HG02852 (cell line): ENCODE measurements at regions not wholly inside any gene's neighbourhood (a gene's known extent, or its start where the extent isn't known, plus 50 kb on each side); places are given as distances from the start of the nearest gene placed in this dataset.

Source experiments
- ATAC-seq: cut with Tn5 transposase; IDR thresholded peaks from one replicate; pipeline ENCODE4 v1.9.1; 2021; ENCODE audit warnings: mild to moderate bottlenecking, moderate library complexity; ENCODE audit not compliant: unreplicated experiment

- no peak for ATAC-seq
Measured at GRCh38 chr20:24738058-24738775, 210.9 kb upstream of the CST7 start.

- ATAC-seq = peak; percentile 68
Measured at GRCh38 chr20:24738981-24739633, 210.0 kb upstream of the CST7 start.

GRCh38 chr20:24739746-24740145 is 209.3 kb upstream of the CST7 start:
- no peak for ATAC-seq

- no peak for ATAC-seq
Measured at GRCh38 chr20:24741493-24742072, 207.5 kb upstream of the CST7 start.

DNA sequence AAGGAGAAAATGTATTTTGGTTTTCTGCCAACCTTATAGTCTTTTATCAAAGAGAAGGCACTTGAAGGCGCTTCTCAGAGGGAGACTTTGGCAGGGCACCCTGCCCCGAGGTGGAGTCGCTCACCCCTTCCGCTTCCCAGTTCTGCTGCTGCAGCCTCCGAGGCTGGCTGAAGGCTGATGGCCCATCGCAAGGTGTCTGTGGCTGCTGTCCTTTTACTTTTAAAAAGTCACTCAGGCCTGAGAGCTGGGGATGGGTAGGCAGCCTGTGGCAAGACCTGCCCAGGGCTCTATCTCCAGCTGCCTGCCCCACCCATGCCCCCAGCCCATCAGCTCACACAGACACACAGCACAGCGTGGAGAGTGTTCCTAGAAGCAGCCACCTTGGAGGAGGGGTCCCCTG is 206.6 kb upstream of the CST7 start:
- ATAC-seq = no peak

DNA sequence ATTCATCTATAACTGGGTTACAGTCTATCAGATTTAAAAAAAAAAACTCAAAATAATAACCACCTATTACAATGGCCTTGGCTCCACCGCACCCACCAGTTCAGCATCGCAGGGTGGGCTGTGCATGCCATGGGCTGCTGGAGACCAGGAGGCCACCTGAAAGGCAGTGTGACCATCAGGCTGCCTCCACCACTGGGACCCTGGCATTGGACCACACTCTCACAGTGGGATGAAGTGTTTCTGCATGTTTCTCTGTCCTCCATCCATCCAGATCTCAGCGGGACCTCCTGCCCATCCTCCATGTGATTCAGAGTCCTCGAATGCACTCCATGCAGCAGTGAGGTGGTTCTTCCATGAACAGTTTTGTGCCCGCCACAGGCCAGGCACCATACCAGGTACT is 206.1 kb upstream of the CST7 start:
- ATAC-seq = no peak

- no peak for ATAC-seq
Measured at GRCh38 chr20:24743641-24744040, 205.4 kb upstream of the CST7 start.

- ATAC-seq = no peak
Measured at GRCh38 chr20:24744747-24745146, 204.3 kb upstream of the CST7 start.

DNA sequence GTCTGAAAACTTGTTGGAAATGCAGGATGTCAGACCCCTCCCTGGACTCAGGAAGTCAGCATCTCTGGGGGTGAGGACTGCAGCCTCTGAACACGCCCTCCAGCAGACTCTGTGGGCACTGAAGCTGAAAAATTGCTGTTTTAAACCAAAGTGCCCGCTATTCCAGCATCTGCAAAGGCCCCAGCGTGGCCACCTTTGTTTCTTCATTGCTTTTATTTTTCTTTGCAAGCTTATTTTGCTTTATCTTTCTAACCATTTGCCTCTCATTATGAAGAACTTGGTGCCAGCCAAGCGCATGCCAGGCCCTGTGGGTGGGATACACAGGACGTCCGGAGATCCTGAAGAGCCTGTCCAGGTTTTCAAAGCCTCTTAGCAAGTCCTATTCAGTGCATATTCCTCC is 203.9 kb upstream of the CST7 start:
- ATAC-seq = no peak

DNA sequence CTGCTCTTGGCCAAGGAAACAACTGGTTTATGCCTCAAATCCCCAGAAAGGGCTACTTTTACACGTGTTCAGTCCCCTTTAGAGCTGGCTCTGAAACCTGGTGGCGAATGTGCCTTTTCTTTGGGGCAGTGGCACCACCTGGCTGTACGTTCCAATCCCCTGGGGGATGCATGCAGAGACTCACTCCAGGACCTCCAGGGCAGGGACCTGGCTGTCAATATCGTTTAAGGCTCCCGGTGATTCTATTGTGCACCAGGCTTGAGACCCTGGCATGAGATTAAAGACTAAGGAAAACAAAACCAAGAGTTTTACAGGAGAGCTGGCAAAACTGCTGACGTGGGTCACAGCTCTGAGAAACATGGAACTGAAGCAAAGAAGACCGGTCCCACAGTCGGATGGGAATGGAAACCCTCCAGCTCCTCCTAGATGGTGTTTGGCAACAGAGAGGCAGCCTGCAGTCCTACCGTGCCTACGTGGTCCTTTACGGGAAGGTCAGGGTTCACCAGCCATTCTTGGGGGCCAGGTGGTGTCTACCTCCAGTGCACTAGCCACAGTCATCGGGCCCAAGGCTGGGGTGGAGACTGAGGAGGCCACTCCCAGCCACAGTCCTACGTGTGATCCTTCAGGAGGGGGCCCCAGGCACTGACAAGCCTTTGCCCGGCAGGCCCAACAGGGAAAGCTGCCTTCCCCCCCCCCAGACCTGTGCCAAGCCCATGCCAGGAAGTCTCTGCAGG is 203.3 kb upstream of the CST7 start:
- no peak for ATAC-seq

GRCh38 chr20:24746351-24746685 is 202.8 kb upstream of the CST7 start:
- no peak for ATAC-seq

DNA sequence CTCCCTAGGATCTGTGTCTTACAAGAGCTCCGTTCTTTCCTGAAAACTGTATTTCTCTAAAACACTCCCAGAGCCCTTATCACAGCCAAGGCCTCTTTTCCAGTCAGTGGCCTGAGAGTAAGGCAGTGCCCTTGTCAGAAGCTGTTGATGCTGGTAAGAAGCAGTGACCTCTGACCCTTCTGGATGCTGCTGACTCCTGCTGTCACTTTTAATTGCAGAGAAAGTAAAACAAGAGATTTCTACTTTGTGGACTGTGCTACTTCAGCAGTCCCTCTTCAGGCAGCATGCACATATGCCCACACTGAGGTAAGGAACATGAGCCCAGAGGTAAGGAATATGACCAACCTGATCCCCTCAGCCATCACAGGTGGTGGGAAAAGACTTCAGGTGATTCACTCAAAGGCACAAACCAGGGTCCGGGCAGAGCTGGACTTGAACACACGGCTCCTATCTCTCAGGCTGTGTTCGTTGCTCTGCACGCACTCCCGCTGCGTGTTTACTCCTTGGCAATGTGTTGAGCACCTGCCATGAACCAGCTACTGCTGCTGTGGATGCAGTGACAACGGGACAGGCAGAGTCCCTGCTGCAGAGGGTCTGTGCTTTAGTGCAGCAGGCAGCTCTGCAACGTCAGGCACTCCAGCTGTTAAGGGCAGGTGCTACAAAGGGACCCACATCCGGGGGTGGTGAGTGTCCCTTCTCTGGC is 201.9 kb upstream of the CST7 start:
- ATAC-seq = no peak

GRCh38 chr20:24747881-24748595 is 201.0 kb upstream of the CST7 start:
- no peak for ATAC-seq

DNA sequence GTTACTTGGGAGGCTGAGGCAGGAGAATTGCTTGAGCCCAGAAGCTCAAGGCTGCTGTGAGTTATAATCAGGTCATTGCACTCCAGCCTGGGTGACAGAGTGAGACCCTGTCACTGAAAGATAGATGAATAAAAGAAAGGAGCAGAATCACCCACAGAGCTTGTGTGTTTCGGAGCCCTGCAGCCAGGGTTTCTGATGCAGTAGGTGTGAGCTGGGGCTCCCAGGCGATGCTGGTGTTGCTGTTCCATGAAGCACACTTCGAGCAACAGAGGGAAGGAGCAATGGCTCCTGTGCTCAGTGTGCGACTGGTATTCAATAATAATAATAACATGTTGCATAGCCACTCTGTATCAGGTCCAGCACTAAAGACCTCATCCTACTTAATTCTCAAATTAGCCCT is 197.5 kb upstream of the CST7 start:
- ATAC-seq = no peak

- ATAC-seq = no peak
Measured at GRCh38 chr20:24752612-24753011, 196.5 kb upstream of the CST7 start.

DNA sequence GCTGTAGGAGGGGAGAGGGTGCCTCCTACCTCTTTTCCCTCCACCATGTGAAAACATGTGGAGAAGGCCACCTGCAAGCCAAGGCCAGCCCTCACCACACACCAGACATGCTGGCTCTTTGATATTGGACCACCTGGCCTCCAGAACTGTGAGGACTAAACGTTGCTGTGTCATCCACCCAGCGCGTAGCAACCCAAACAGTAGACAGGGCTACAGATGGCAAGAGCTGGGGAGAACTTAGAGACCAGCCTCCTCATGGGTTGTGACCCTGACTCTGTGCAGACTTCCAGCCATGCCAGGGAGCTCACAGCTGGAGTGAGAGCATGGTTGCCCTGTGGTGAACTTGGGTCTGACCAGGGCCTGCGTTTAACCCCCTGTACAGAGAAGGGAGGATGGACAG is 195.9 kb upstream of the CST7 start:
- no peak for ATAC-seq

DNA sequence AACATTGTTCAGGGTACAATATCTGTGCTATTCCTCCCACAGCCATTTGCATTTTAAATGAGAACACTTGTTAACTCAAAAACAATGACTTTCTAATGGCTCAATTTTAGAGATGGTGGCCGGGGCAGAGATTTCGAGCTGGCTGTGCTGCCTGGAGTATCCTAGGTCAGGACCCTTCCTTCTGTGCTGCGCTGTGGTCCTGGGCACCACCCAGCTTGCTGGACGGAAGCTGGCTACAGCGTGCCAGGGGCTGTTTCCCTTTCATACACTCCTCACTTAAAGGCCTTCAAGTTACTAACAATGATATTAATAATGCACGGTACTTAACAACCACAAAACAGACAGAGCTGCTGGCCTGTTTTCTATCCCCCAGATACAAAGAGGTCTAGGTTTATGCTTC is 194.4 kb upstream of the CST7 start:
- no peak for ATAC-seq

GRCh38 chr20:24755411-24755922 is 193.6 kb upstream of the CST7 start:
- ATAC-seq = no peak

DNA sequence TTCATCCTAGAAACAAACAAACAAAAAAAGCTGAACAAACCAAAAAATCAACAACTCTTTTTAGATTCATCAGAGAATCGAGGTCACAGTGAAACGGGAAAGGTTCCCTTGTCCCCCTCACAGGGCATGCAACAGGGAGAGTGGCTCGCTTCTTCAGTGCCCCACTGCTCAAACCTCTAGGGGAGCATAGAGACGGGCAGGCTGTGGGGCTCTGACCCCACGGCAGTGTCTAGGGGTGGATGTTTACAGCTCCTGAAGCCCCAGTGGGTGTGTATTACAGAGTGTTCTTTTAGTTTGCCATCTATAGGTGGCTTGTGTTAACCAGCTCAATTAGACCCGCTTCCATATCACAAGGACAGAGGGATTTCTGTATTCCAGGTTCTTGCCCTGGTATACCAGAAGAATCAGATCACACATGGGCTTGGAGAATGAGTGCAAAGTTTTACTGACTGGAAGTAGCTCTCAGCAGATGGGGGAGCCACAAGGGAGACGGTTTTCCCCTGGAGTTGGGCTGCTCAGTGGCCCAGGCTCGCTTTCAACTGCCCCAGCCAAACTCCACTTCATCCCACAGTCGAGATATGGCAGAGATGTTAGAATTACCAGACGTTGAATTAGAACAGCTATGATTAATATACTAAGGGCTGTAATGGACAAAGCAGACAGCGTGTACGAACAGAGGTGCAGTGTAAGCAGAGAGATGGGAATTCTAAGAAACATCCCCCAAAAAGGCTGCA is 192.6 kb upstream of the CST7 start:
- no peak for ATAC-seq
